ENCODE measurements at regions not wholly inside any gene's neighbourhood (a gene's known extent, or its start where the extent isn't known, plus 50 kb on each side); places are given as distances from the start of the nearest gene placed in this dataset.

DNA sequence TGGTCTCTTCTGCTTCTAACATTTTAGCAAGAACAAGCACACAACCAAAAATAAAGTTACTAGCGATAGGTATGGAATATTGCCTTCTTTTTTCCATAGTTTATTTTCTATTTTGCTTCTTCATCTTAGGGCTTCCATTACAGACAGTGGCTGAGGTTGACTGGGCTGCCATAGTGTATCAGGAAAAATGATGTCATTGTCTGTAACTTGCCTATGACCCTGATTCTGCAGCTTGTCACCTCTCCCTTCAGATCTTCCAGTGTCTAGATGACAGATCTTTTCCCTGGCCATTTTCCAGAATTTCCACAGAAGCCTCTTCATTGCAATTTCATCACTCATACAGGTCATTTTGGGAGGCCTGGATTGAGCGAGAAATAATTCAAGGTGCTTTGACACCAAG is 308.5 kb downstream of the EPHA4 start:
- Mint-ChIP-seq H3K9me3 (ENCODE audit: low read depth) (peaks cover 3% of the 10 kb centered on the region), H3K27me3 (no peaks in the 10 kb centered on the region), H3K4me3 (ENCODE audit: low read depth) (no peak overlapping the region), H3K36me3 (ENCODE audit: insufficient read depth) (no peaks in the 10 kb centered on the region), H3K4me1 (ENCODE audit: low read depth) (peaks cover 13% of the 10 kb centered on the region), H3K27ac (no peak overlapping the region)
- no peak for DNase-seq (ENCODE audit: low spot score, unreplicated experiment)
- TF ChIP-seq, protein P1, sequence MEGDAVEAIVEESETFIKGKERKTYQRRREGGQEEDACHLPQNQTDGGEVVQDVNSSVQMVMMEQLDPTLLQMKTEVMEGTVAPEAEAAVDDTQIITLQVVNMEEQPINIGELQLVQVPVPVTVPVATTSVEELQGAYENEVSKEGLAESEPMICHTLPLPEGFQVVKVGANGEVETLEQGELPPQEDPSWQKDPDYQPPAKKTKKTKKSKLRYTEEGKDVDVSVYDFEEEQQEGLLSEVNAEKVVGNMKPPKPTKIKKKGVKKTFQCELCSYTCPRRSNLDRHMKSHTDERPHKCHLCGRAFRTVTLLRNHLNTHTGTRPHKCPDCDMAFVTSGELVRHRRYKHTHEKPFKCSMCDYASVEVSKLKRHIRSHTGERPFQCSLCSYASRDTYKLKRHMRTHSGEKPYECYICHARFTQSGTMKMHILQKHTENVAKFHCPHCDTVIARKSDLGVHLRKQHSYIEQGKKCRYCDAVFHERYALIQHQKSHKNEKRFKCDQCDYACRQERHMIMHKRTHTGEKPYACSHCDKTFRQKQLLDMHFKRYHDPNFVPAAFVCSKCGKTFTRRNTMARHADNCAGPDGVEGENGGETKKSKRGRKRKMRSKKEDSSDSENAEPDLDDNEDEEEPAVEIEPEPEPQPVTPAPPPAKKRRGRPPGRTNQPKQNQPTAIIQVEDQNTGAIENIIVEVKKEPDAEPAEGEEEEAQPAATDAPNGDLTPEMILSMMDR (IDR thresholded peaks at IDR 0.05; ENCODE audit: unreplicated experiment): no peak

DNA sequence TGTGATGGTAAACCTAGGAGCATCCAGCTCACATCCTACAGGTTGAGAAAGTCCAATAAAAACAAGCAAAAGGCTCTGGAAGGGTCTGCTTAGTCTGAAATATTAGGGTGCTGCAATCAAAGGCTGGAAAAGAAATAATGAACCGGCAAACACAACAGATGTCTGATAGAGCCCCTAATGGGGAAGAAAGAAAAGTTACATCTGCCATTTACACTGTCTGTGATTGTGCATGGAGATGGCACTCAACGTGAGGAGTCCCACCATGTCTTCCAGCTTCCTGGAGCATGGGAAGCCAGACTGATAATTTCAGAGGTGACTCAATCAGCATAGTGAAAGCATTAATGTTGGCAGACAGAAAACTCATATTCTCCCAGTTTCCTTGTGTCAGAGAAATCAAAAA is 307.8 kb downstream of the EPHA4 start:
- TF ChIP-seq, protein P1 (IDR thresholded peaks at IDR 0.05; ENCODE audit: unreplicated experiment): no peak
- H3K27ac Mint-ChIP-seq: no peak overlapping the region
- H3K36me3 Mint-ChIP-seq (ENCODE audit: insufficient read depth): no peaks in the 10 kb centered on the region
- DNase-seq (ENCODE audit: low spot score, unreplicated experiment): no peak
- no peaks in the 10 kb centered on the region for H3K27me3 Mint-ChIP-seq
- H3K4me1 Mint-ChIP-seq (ENCODE audit: low read depth): peaks cover 19% of the 10 kb centered on the region
- H3K9me3 Mint-ChIP-seq (ENCODE audit: low read depth): no peaks in the 10 kb centered on the region
- H3K4me3 Mint-ChIP-seq (ENCODE audit: low read depth): no peak overlapping the region

DNA sequence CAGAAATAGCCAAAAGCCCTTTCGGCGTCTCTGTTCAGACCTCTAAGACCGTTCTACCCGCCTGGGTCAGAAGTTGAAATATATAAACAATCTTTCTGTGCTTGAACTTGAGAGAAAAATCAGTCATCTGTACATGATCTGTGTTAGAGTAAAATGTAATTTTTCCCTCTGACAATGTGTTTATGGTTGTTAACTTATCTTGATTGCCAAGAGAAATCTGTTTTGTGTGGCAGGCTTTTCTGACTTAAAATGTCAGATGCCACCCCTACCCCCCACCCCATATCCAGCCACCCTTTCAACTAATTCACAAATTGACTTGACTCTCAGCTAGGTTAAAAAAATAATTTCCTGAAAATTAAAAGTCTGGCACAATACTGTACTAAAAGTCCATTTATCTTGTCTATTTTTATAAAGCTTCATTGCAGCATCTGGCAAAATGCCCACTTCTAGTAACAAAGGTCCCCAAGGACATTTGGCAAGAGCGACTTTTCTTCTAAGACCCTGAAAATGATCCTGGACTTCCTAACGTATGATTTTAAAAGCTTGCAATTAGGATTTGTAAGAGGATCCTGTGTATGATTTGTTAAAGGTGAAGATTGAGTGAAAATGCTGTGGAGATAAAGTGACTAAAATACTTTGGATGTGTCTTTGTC is 304.2 kb downstream of the EPHA4 start:
- Mint-ChIP-seq H3K27me3 (no peaks in the 10 kb centered on the region), H3K27ac (no peak overlapping the region), H3K36me3 (ENCODE audit: insufficient read depth) (no peaks in the 10 kb centered on the region), H3K4me3 (ENCODE audit: low read depth) (no peak overlapping the region), H3K9me3 (ENCODE audit: low read depth) (no peaks in the 10 kb centered on the region), H3K4me1 (ENCODE audit: low read depth) (peaks cover 23% of the 10 kb centered on the region)
- no peak for DNase-seq (ENCODE audit: low spot score, unreplicated experiment)
- TF ChIP-seq, protein P1 (IDR thresholded peaks at IDR 0.05; ENCODE audit: unreplicated experiment): no peak

DNA sequence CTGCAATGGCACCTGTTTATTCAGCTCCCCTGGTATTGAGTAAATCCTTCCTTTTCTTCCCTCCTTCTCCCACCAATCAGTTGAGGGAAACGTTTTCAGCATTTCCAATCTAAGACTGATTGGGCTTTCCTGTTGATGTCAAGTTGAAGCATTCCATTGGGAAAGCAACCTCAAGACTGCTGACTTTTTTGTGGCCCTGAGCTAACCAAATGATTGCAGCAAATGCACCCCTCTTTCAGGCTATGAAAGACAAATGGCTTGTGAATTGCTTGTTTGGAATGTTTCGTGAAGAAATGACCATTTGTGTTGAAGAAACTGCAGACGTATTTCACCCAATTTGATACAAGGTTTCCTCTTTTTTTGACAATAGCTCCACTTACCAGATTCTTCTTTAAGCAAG is 303.5 kb downstream of the EPHA4 start:
- Mint-ChIP-seq H3K9me3 (ENCODE audit: low read depth) (no peaks in the 10 kb centered on the region), H3K36me3 (ENCODE audit: insufficient read depth) (no peaks in the 10 kb centered on the region), H3K27me3 (no peaks in the 10 kb centered on the region), H3K4me1 (ENCODE audit: low read depth) (peaks cover 31% of the 10 kb centered on the region), H3K4me3 (ENCODE audit: low read depth) (no peak overlapping the region), H3K27ac (no peak overlapping the region)
- TF ChIP-seq, protein P1 (IDR thresholded peaks at IDR 0.05; ENCODE audit: unreplicated experiment): no peak
- DNase-seq (ENCODE audit: low spot score, unreplicated experiment): no peak

DNA sequence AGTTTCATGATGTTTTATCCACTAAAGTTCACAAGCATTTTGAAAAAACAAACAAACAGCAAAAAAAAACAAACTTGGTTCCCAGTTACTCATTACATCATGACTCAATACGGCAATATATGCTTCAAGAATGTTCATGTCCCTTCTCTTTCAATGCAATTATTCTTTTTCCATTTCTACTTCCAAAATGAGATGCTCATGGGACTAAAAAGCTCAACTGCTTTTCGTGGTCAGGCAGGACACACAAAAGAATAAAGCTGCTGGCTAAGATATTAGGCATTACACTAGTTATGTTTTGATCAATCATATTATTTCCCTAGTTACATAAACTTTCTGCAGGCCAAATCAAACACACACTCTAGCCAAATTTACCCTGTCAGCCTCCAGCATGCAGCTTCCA is 301.3 kb downstream of the EPHA4 start:
- H3K27ac Mint-ChIP-seq: no peak overlapping the region
- DNase-seq (ENCODE audit: low spot score, unreplicated experiment): no peak
- peaks cover 36% of the 10 kb centered on the region for H3K4me1 Mint-ChIP-seq (ENCODE audit: low read depth)
- H3K9me3 Mint-ChIP-seq (ENCODE audit: low read depth): no peaks in the 10 kb centered on the region
- no peaks in the 10 kb centered on the region for H3K36me3 Mint-ChIP-seq (ENCODE audit: insufficient read depth)
- H3K4me3 Mint-ChIP-seq (ENCODE audit: low read depth): no peak overlapping the region
- TF ChIP-seq, protein P1 (IDR thresholded peaks at IDR 0.05; ENCODE audit: unreplicated experiment): no peak
- no peaks in the 10 kb centered on the region for H3K27me3 Mint-ChIP-seq
